ENCODE measurements at regions not wholly inside any gene's neighbourhood (a gene's known extent, or its start where the extent isn't known, plus 50 kb on each side); places are given as distances from the start of the nearest gene placed in this dataset.

DNA sequence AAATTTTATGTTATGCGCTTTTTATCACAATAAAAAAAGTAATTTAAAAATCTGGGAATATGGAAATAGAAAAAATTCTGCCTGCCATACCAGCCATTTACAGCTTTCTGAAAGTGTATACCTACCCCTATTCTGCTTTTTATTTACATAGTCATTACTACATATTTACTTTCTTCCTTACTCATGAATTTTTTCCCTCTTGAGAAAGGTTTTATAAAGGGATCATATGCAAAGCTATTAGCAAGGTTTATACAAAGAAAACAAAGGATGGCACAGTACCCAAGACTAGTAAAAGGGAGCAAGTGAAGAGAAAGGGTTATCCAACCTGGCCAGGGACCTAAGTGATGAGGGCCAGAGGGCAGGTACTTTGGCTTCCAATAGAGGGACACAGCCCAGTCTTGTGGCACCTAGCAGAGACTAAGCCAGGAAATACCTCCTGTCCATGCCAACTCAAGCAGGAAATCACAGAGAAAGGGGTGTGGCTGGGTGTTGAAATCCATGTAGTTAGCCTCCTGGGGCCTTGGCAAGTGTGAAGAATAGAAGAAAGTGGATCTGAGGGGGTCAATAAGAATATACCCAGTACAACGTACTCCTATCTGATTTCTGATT lies 207.3 kb upstream of the VEGFC start:
- TF ChIP-seq CTCF (IDR thresholded peaks at IDR 0.05; ENCODE audit: poor library complexity) = no peak
- no peak for TF ChIP-seq EZH2 (IDR thresholded peaks at IDR 0.05; ENCODE audit: borderline replicate concordance)

Measured in hepatocyte (in vitro differentiated cells).